ENCODE measurements at regions not wholly inside any gene's neighbourhood (a gene's known extent, or its start where the extent isn't known, plus 50 kb on each side); places are given as distances from the start of the nearest gene placed in this dataset.

- TF ChIP-seq POLR2AphosphoS5 (IDR thresholded peaks at IDR 0.05; ENCODE audit: insufficient read depth, low read depth, low read length) = no peak
- no peak for TF ChIP-seq CTCF (IDR thresholded peaks at IDR 0.05; ENCODE audit: extremely low read depth in 1 of 2, insufficient read depth in 1 of 2, low read depth in 1 of 2, low read length in 2 of 2)
- TF ChIP-seq MAX (IDR thresholded peaks at IDR 0.05; ENCODE audit: insufficient read depth, insufficient read length) = no peak
- no peak for TF ChIP-seq POLR2A (IDR thresholded peaks at IDR 0.05; ENCODE audit: low read depth, low read length)
- TF ChIP-seq GATA2 (IDR thresholded peaks at IDR 0.05; ENCODE audit: insufficient read depth, insufficient read length, low read depth, low read length) = no peak
Observed at GRCh38 chr17:31674305-31674704, 184.7 kb downstream of the COPRS start.
